Mesothelial cell of epicardium (in vitro differentiated cells): ENCODE measurements at regions not wholly inside any gene's neighbourhood (a gene's known extent, or its start where the extent isn't known, plus 50 kb on each side); places are given as distances from the start of the nearest gene placed in this dataset.

Source experiments
- DNase-seq, 2 experiments: peaks; one replicate each; pipeline ENCODE4 v3.0.0; 2021; ENCODE audit warnings: low spot score in 2 of 2; ENCODE audit not compliant: unreplicated experiment in 2 of 2
- H3K27ac Mint-ChIP-seq: 2 replicates; pipeline ENCODE4 v1.8.0; 2021; ENCODE audit warnings: mixed read lengths
- H3K27me3 Mint-ChIP-seq: 2 replicates; pipeline ENCODE4 v1.8.0; 2021; ENCODE audit warnings: low read depth, mixed read lengths
- H3K36me3 Mint-ChIP-seq: 2 replicates; pipeline ENCODE4 v1.8.0; 2021; ENCODE audit warnings: mixed read lengths
- H3K4me1 Mint-ChIP-seq: 2 replicates; pipeline ENCODE4 v1.8.0; 2021; ENCODE audit warnings: mixed read lengths
- H3K4me3 Mint-ChIP-seq: 2 replicates; pipeline ENCODE4 v1.8.0; 2021; ENCODE audit warnings: mild to moderate bottlenecking, moderate library complexity, mixed read lengths
- H3K9me3 Mint-ChIP-seq: 2 replicates; pipeline ENCODE4 v1.8.0; 2021; ENCODE audit warnings: mixed read lengths
- CTCF ChIP-seq: fragments of 200-600 bp; sonication (generic); IDR thresholded peaks from one replicate; pipeline ENCODE4 v1.5.0; 2021; ENCODE audit warnings: antibody characterized with exemption; ENCODE audit not compliant: unreplicated experiment

GRCh38 chr5:60395712-60396329 lies 304.1 kb downstream of the DEPDC1B start:
- no peak for TF ChIP-seq CTCF
- H3K4me1 Mint-ChIP-seq, result peaks cover 19% of the 10 kb centered on the region
- H3K4me3 Mint-ChIP-seq, result no peak overlapping the region
- DNase-seq, result no peak
- H3K27me3 Mint-ChIP-seq, result no peaks in the 10 kb centered on the region
- H3K36me3 Mint-ChIP-seq, result no peaks in the 10 kb centered on the region
- peaks cover 4% of the 10 kb centered on the region for H3K9me3 Mint-ChIP-seq
- H3K27ac Mint-ChIP-seq, result no peak overlapping the region

- DNase-seq, result no peak
- H3K36me3 Mint-ChIP-seq, result no peaks in the 10 kb centered on the region
- no peak overlapping the region for H3K27ac Mint-ChIP-seq
- peaks cover 42% of the 10 kb centered on the region for H3K4me1 Mint-ChIP-seq
- H3K27me3 Mint-ChIP-seq, result no peaks in the 10 kb centered on the region
- H3K4me3 Mint-ChIP-seq, result no peak overlapping the region
- no peak for TF ChIP-seq CTCF
- no peaks in the 10 kb centered on the region for H3K9me3 Mint-ChIP-seq
These were observed 312.9 kb downstream of the DEPDC1B start for GRCh38 chr5:60387051-60387440.

- H3K27ac Mint-ChIP-seq, result no peak overlapping the region
- no peaks in the 10 kb centered on the region for H3K9me3 Mint-ChIP-seq
- peaks cover 44% of the 10 kb centered on the region for H3K4me1 Mint-ChIP-seq
These were observed 313.4 kb downstream of the DEPDC1B start for GRCh38 chr5:60386436-60387050.

GRCh38 chr5:60382716-60383115 lies 317.2 kb downstream of the DEPDC1B start:
- peaks cover 46% of the 10 kb centered on the region for H3K4me1 Mint-ChIP-seq
- H3K27ac Mint-ChIP-seq, result peak overlapping the region; percentile 72
- no peaks in the 10 kb centered on the region for H3K27me3 Mint-ChIP-seq
- H3K36me3 Mint-ChIP-seq, result no peaks in the 10 kb centered on the region
- H3K9me3 Mint-ChIP-seq, result no peaks in the 10 kb centered on the region
- no peak for DNase-seq
- no peak for TF ChIP-seq CTCF
- no peak overlapping the region for H3K4me3 Mint-ChIP-seq

More at GRCh38 chr5:60386436-60387050, 313.4 kb downstream of the DEPDC1B start:
- no peak for DNase-seq
- Mint-ChIP-seq H3K27me3 (no peaks in the 10 kb centered on the region), H3K36me3 (no peaks in the 10 kb centered on the region), H3K4me3 (no peak overlapping the region)
- no peak for TF ChIP-seq CTCF

- peaks cover 25% of the 10 kb centered on the region for H3K4me1 Mint-ChIP-seq
- TF ChIP-seq CTCF, result no peak
- H3K9me3 Mint-ChIP-seq, result peaks cover 5% of the 10 kb centered on the region
- no peaks in the 10 kb centered on the region for H3K27me3 Mint-ChIP-seq
- H3K4me3 Mint-ChIP-seq, result no peak overlapping the region
- no peak for DNase-seq
- no peaks in the 10 kb centered on the region for H3K36me3 Mint-ChIP-seq
- no peak overlapping the region for H3K27ac Mint-ChIP-seq
These were observed 320.1 kb downstream of the DEPDC1B start for GRCh38 chr5:60379907-60380306.
